ENCODE measurements at regions not wholly inside any gene's neighbourhood (a gene's known extent, or its start where the extent isn't known, plus 50 kb on each side); places are given as distances from the start of the nearest gene placed in this dataset.
A peak's percentile ranks its signal among the peaks of the same experiment; 100 is the strongest.
"Not testable (repeated sequence)": the region's sequence is repeated elsewhere in the genome, so short reads cannot be mapped to it uniquely, and the experiment has no call there.

GRCh38 chr22:25395915-25396314, 168.6 kb upstream of the GRK3 start:
- DNase-seq: no peak

- no peak for DNase-seq
Measured at GRCh38 chr22:25396615-25397200, 167.8 kb upstream of the GRK3 start.

DNA sequence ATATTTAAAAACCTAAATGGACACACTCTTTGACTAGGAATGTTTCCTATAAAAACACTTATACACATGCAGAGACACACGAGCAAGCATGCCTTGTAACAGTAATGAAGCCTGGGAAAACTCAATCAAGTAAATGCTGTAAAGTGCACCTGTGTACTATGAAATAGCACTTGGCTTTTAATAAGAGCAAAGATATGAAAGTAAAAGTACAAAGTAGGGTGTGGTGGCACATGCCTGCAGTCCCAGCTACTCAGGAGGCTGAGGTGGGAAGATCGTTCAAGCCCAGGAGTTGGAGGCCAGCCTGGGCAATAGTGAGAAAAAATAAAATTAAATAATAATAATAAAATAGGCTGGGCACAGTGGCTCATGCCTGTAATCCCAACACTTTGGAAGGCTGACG, 166.9 kb upstream of the GRK3 start:
- DNase-seq: no peak

DNA sequence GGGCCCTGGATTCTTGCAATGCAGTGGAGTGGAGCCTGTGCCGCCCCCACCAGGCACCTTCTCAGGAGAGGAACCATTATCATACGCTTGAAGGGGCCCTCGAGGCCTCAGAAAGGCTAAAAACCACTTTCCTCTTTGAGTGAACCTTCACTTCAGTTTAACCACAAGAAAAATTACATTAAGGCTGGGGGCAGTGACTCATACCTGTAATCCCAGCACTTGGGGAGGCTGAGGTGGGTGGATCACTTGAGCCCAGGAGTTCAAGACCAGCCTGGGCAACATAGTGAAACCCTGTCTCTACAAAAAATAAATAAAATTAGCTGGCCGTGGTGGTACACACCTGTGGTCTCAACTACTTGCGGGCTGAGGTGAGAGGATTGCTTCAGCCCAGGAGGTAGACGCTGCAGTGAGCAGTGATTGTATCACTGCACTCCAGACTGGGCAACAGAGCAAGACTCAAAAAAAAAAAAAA, 165.8 kb upstream of the GRK3 start:
- DNase-seq: not testable (repeated sequence)

- no peak for DNase-seq
Measured at GRCh38 chr22:25399649-25400151, 164.8 kb upstream of the GRK3 start.

- DNase-seq: no peak
Measured at GRCh38 chr22:25402160-25402500, 162.3 kb upstream of the GRK3 start.

DNA sequence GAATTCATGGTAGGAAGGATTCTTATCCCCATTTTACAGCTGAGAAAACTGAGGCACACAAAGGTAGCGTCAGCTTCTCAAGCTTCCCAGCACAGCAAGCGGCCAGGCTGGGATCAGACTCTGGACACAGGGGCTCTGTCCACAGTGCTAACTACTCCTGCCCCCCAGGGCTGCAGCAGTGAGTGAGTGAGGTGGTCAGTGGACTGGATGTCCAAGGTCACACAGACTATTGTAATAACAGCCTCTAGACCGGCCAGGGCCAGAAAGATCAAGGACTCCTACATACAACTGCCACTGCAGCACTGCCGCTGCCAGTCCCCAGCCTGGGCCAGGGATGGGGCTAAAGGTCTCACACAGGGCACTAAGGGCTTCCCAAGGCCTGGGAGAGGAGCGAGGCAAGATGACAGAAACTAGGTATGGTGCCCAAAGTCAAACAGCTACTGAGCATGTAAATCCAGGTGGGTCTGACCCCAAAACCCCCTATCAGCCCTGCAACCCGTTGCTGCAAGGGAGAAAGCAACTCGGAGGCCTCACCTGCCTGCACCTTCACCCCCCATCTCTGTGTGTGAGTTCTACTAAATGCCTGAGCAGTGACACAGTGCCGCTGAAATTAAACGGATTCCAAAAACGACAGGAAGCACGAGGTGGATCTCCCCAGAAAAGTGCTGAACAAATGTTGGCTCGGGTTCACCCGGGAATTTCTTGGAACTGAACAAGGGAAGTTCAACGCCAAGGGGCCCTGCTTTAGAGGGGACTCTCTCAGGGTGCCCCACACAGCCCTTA, 161.8 kb upstream of the GRK3 start:
- peak; percentile 75 for DNase-seq

DNA sequence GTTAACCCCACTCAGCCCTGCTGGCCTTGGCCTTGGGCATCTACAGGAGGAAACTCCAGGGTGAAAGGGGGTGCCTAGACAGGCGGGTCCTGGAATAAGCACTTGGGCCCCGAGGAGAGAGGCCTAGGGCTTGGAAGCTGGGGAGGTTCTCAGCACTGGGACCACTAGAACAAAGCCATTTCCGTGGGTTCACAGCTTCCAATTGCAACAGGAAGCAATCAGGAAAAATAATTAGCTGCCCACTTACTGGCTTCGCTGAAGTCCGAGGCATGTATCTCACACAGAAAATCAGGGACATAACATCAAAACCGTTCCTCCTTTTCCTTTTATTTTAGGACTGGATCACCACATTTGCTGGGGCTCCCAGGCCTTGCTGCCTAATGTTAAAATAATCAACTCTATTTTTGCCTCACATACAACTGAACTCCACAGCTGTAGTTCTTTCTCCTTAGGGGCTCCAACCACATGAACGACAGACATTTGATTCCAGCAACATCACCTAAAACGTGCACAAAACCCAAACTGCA, 161.1 kb upstream of the GRK3 start:
- DNase-seq: no peak

DNA sequence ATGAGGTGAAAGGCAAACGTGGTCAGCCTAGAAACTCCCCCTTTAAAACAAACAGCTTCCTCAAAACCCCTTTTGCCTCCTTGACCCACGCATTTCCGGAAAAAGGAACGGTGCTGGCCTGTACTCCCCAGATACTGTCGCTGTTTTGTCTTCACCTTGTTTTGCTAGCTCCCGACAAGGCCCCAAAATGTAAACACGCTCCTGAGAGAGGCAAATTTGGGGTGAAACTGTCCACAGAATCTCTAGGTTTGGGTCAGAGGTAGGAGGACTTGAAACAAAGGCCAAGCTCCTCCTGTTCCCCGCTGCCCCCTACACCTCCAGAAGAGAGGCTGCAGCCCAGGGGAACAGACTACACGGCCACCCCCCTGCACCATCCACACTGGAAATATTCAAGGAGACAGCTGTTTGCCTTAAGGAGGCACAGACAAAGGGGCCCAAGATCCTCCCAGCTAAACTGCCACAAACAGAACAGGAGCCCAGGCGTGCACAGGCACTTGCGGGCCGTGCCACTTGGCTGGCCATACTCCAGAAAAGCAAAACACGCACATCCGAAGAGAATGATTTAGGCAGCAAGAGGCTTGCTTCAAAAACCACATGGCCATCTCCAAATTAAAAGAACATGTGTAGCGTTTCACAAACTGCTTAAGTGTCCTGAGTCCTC, 160.5 kb upstream of the GRK3 start:
- peak; percentile 12 for DNase-seq

GRCh38 chr22:25404556-25404927, 159.9 kb upstream of the GRK3 start:
- DNase-seq: no peak

GRCh38 chr22:25404928-25405816, 159.3 kb upstream of the GRK3 start:
- DNase-seq: peak; percentile 12

GRCh38 chr22:25405841-25406509, 158.5 kb upstream of the GRK3 start:
- DNase-seq: no peak

- DNase-seq: no peak
Measured at GRCh38 chr22:25406510-25407210, 157.8 kb upstream of the GRK3 start.

GRCh38 chr22:25407226-25407858, 157.1 kb upstream of the GRK3 start:
- DNase-seq: no peak

GRCh38 chr22:25407859-25408229, 156.6 kb upstream of the GRK3 start:
- no peak for DNase-seq

- DNase-seq: no peak
Measured at GRCh38 chr22:25409240-25409639, 155.2 kb upstream of the GRK3 start.

GRCh38 chr22:25410849-25411248, 153.6 kb upstream of the GRK3 start:
- no peak for DNase-seq

GRCh38 chr22:25413620-25414019, 150.9 kb upstream of the GRK3 start:
- DNase-seq: no peak

GRCh38 chr22:25415731-25416130, 148.7 kb upstream of the GRK3 start:
- DNase-seq: not testable (repeated sequence)

DNA sequence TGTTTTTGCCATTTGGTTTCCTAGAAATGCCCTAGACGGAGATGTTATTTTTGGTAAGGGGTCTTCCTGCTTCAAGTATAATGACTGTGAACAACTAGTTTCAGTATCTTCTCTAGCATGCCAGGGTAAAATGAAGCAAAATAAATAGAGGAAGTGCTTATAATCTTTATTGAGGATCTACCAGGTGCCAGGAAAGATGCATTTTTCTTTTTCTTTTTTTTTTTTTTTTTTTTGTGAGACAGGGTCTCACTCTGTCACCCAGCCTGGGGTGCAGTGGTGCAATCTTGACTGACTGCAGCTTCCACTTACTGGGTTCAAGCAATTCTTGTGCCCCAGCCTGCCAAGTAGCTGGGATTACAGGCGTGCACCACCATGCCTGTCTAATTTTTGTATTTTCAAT, 146.6 kb upstream of the GRK3 start:
- not testable (repeated sequence) for DNase-seq

Data from skin of body (tissue), 1 donor.